ENCODE measurements at regions not wholly inside any gene's neighbourhood (a gene's known extent, or its start where the extent isn't known, plus 50 kb on each side); places are given as distances from the start of the nearest gene placed in this dataset.

DNA sequence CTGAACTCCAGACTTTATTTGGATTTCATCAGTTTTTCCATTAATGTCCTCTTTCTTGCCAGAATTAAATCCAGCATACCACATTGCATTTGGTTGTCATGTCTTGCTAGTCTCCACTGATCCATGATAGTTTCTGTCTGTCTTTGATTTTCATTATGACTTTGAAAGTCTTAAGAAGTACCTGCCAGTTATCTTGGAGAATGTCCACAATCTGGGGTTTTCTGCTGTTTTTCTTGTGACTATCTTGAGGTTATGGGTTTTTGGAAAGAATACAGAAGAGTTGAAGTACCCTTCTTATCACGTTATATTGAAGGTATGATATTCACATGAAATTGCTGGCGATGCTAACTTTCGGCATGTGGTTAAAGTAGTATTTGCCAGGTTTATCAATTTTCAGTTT is 282.3 kb upstream of the PRICKLE1 start:
- Histone ChIP-seq H4K20me1 (replicated peaks; ENCODE audit: control insufficient read depth, extremely low read depth, insufficient read depth, low read length) (no peaks in the 10 kb centered on the region), H3K9me3 (replicated peaks; ENCODE audit: control insufficient read depth, insufficient read depth, low read length) (no peaks in the 10 kb centered on the region), H3K4me3 (replicated peaks in 1 of 3; ENCODE audit: insufficient read depth in 1 of 3, low read depth in 1 of 3, low read length in 3 of 3) (no peak overlapping the region), H3K9me1 (replicated peaks; ENCODE audit: control insufficient read depth, extremely low read depth, insufficient read depth, low read length) (no peaks in the 10 kb centered on the region), H3K27me3 (ENCODE audit: control insufficient read depth in 2 of 2, insufficient read depth in 2 of 2, low read length in 2 of 2) (no peaks in the 10 kb centered on the region), H3K79me2 (ENCODE audit: control insufficient read depth, insufficient read depth, low read length) (no peaks in the 10 kb centered on the region), H3K4me2 (ENCODE audit: insufficient read depth, low read length) (no peak overlapping the region), H3K9ac (replicated peaks; ENCODE audit: extremely low read depth, insufficient read depth, low read length) (no peak overlapping the region), H3K36me3 (ENCODE audit: control insufficient read depth in 2 of 2, extremely low read depth in 1 of 2, insufficient read depth in 2 of 2, low read length in 2 of 2) (no peaks in the 10 kb centered on the region), H3K4me1 (ENCODE audit: control insufficient read depth, extremely low read depth, insufficient read depth, low read length) (no peaks in the 10 kb centered on the region), H2AFZ (ENCODE audit: low read depth, low read length) (no peak overlapping the region), H3K27ac (ENCODE audit: insufficient read depth, low read depth, low read length) (no peak overlapping the region)
- ChIA-PET CTCF (no interaction called here), POLR2A (no interaction called here)
- DNase-seq (ENCODE audit: low read depth, low spot score) (no peak), FAIRE-seq (no peak)
- dilution Hi-C loops (cut with MboI; ENCODE audit: extremely low pct_ligation_motif_present, low sequenced_read_pairs), result no loop called here
- intact Hi-C loops (cut with micrococcal nuclease), result no loop called here
- BruUV-seq (replicated peaks), result no TSS peak
- no peak for TF ChIP-seq EZH2 (IDR thresholded peaks at IDR 0.05; ENCODE audit: borderline replicate concordance, low read depth, low read length, severe bottlenecking)
- TF ChIP-seq FOS (IDR thresholded peaks at IDR 0.05; ENCODE audit: borderline replicate concordance, insufficient read depth, low read length), result no peak

GRCh38 chr12:42868291-42868690 is 278.7 kb upstream of the PRICKLE1 start:
- TF ChIP-seq EZH2 (IDR thresholded peaks at IDR 0.05; ENCODE audit: borderline replicate concordance, low read depth, low read length, severe bottlenecking) (no peak), MYC (IDR thresholded peaks at IDR 0.05; ENCODE audit: low read depth, low read length) (no peak), POLR2A (IDR thresholded peaks at IDR 0.05; ENCODE audit: low read depth, low read length) (no peak), JUN (IDR thresholded peaks at IDR 0.05; ENCODE audit: borderline replicate concordance, insufficient read depth, insufficient read length, low read depth) (no peak), FOS (IDR thresholded peaks at IDR 0.05; ENCODE audit: borderline replicate concordance, insufficient read depth, low read length) (no peak), GATA2 (IDR thresholded peaks at IDR 0.05; ENCODE audit: insufficient read depth, insufficient read length, low read depth, low read length) (no peak), POLR2AphosphoS5 (IDR thresholded peaks at IDR 0.05; ENCODE audit: insufficient read depth, low read depth, low read length) (no peak), MAX (IDR thresholded peaks at IDR 0.05; ENCODE audit: insufficient read depth, insufficient read length) (no peak)
- TF ChIP-seq, protein P1, sequence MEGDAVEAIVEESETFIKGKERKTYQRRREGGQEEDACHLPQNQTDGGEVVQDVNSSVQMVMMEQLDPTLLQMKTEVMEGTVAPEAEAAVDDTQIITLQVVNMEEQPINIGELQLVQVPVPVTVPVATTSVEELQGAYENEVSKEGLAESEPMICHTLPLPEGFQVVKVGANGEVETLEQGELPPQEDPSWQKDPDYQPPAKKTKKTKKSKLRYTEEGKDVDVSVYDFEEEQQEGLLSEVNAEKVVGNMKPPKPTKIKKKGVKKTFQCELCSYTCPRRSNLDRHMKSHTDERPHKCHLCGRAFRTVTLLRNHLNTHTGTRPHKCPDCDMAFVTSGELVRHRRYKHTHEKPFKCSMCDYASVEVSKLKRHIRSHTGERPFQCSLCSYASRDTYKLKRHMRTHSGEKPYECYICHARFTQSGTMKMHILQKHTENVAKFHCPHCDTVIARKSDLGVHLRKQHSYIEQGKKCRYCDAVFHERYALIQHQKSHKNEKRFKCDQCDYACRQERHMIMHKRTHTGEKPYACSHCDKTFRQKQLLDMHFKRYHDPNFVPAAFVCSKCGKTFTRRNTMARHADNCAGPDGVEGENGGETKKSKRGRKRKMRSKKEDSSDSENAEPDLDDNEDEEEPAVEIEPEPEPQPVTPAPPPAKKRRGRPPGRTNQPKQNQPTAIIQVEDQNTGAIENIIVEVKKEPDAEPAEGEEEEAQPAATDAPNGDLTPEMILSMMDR (IDR thresholded peaks at IDR 0.05; ENCODE audit: extremely low read depth in 1 of 2, insufficient read depth in 1 of 2, low read depth in 1 of 2, low read length in 2 of 2), result no peak
- Histone ChIP-seq H3K79me2 (ENCODE audit: control insufficient read depth, insufficient read depth, low read length) (no peaks in the 10 kb centered on the region), H3K4me2 (ENCODE audit: insufficient read depth, low read length) (no peak overlapping the region), H3K4me3 (replicated peaks in 1 of 3; ENCODE audit: insufficient read depth in 1 of 3, low read depth in 1 of 3, low read length in 3 of 3) (no peak overlapping the region), H4K20me1 (replicated peaks; ENCODE audit: control insufficient read depth, extremely low read depth, insufficient read depth, low read length) (no peaks in the 10 kb centered on the region), H3K36me3 (ENCODE audit: control insufficient read depth in 2 of 2, extremely low read depth in 1 of 2, insufficient read depth in 2 of 2, low read length in 2 of 2) (no peaks in the 10 kb centered on the region), H3K27me3 (ENCODE audit: control insufficient read depth in 2 of 2, insufficient read depth in 2 of 2, low read length in 2 of 2) (no peaks in the 10 kb centered on the region), H3K9ac (replicated peaks; ENCODE audit: extremely low read depth, insufficient read depth, low read length) (no peak overlapping the region), H3K9me1 (replicated peaks; ENCODE audit: control insufficient read depth, extremely low read depth, insufficient read depth, low read length) (no peaks in the 10 kb centered on the region), H3K27ac (ENCODE audit: insufficient read depth, low read depth, low read length) (no peak overlapping the region), H3K9me3 (replicated peaks; ENCODE audit: control insufficient read depth, insufficient read depth, low read length) (no peaks in the 10 kb centered on the region), H2AFZ (ENCODE audit: low read depth, low read length) (no peak overlapping the region), H3K4me1 (ENCODE audit: control insufficient read depth, extremely low read depth, insufficient read depth, low read length) (no peaks in the 10 kb centered on the region)
- FAIRE-seq, result no peak
- DNase-seq (ENCODE audit: low read depth, low spot score), result no peak
- CTCF ChIA-PET, result interaction anchor here (2.1 kb wide), 1 partner anchor 9 kb away, joined by 4 read pairs; no protein-coding TSS in a partner anchor
- POLR2A ChIA-PET, result no interaction called here
- no TSS peak for BruUV-seq (replicated peaks)
- intact Hi-C loops (cut with micrococcal nuclease), result no loop called here
- dilution Hi-C loops (cut with MboI; ENCODE audit: extremely low pct_ligation_motif_present, low sequenced_read_pairs), result no loop called here

All from endothelial cell of umbilical vein (primary cell).